ENCODE measurements at regions not wholly inside any gene's neighbourhood (a gene's known extent, or its start where the extent isn't known, plus 50 kb on each side); places are given as distances from the start of the nearest gene placed in this dataset.

- Histone ChIP-seq H3F3A (ENCODE audit: insufficient read depth, low read length, poor library complexity, severe bottlenecking) (no peaks in the 10 kb centered on the region), H2AFZ (ENCODE audit: low read depth, low read length) (no peak overlapping the region)
Measured at GRCh38 chr5:98259595-98259994, 513.9 kb upstream of the RGMB start.

GRCh38 chr5:98263084-98263483 is 510.4 kb upstream of the RGMB start:
- Histone ChIP-seq H3K79me2 (replicated peaks; ENCODE audit: insufficient read depth, low read length) (no peaks in the 10 kb centered on the region), H3K4me2 (ENCODE audit: low read length) (no peak overlapping the region), H3F3A (ENCODE audit: insufficient read depth, low read length, poor library complexity, severe bottlenecking) (no peaks in the 10 kb centered on the region), H2AFZ (ENCODE audit: low read depth, low read length) (no peak overlapping the region), H3K9me2 (ENCODE audit: insufficient read depth, low read length) (no peaks in the 10 kb centered on the region), H4K20me1 (ENCODE audit: insufficient read depth) (no peaks in the 10 kb centered on the region), H3K27ac (ENCODE audit: low read length) (peak overlapping the region; percentile 15), H3K9me3 (ENCODE audit: low read length) (no peaks in the 10 kb centered on the region), H3K36me3 (ENCODE audit: insufficient read depth, low read length) (no peaks in the 10 kb centered on the region), H3K27me3 (ENCODE audit: insufficient read depth, low read depth, low read length) (no peaks in the 10 kb centered on the region), H3K4me3 (ENCODE audit: low read length) (no peak overlapping the region), H3K9ac (ENCODE audit: low read length) (no peak overlapping the region)
- TF ChIP-seq CTCF (IDR thresholded peaks at IDR 0.05; ENCODE audit: poor library complexity, severe bottlenecking) (no peak), REST (IDR thresholded peaks at IDR 0.05; ENCODE audit: borderline replicate concordance) (no peak), EZH2 (IDR thresholded peaks at IDR 0.05; ENCODE audit: borderline replicate concordance, insufficient read depth, low read length, poor library complexity, severe bottlenecking) (no peak), MXI1 (conservative IDR thresholded peaks at IDR 0.05; ENCODE audit: poor library complexity, severe bottlenecking) (no peak), TAF1 (IDR thresholded peaks at IDR 0.05; ENCODE audit: low read depth) (no peak), EP300 (conservative IDR thresholded peaks at IDR 0.05; ENCODE audit: poor library complexity, severe bottlenecking) (peak; percentile 41)

More at GRCh38 chr5:98259595-98259994, 513.9 kb upstream of the RGMB start:
- Histone ChIP-seq H3K4me2 (ENCODE audit: low read length) (no peak overlapping the region), H3K4me3 (ENCODE audit: low read length) (no peak overlapping the region), H3K27ac (ENCODE audit: low read length) (no peak overlapping the region), H3K9me3 (ENCODE audit: low read length) (no peaks in the 10 kb centered on the region), H3K9me2 (ENCODE audit: insufficient read depth, low read length) (no peaks in the 10 kb centered on the region), H3K27me3 (ENCODE audit: insufficient read depth, low read depth, low read length) (no peaks in the 10 kb centered on the region), H3K36me3 (ENCODE audit: insufficient read depth, low read length) (no peaks in the 10 kb centered on the region), H3K9ac (ENCODE audit: low read length) (no peak overlapping the region), H4K20me1 (ENCODE audit: insufficient read depth) (no peaks in the 10 kb centered on the region), H3K79me2 (replicated peaks; ENCODE audit: insufficient read depth, low read length) (no peaks in the 10 kb centered on the region)
- TF ChIP-seq SMC3 (conservative IDR thresholded peaks at IDR 0.05; ENCODE audit: poor library complexity) = no peak
- no peak for TF ChIP-seq MXI1 (conservative IDR thresholded peaks at IDR 0.05; ENCODE audit: poor library complexity, severe bottlenecking)
- TF ChIP-seq POLR2AphosphoS5 (IDR thresholded peaks at IDR 0.05) = no peak
- no peak for TF ChIP-seq REST (IDR thresholded peaks at IDR 0.05; ENCODE audit: borderline replicate concordance)
- TF ChIP-seq RAD21 (conservative IDR thresholded peaks at IDR 0.05) = no peak
- no peak for TF ChIP-seq EP300 (conservative IDR thresholded peaks at IDR 0.05; ENCODE audit: poor library complexity, severe bottlenecking)
- TF ChIP-seq EZH2 (IDR thresholded peaks at IDR 0.05; ENCODE audit: borderline replicate concordance, insufficient read depth, low read length, poor library complexity, severe bottlenecking) = no peak
- no peak for TF ChIP-seq TAF1 (IDR thresholded peaks at IDR 0.05; ENCODE audit: low read depth)
- TF ChIP-seq CTCF (IDR thresholded peaks at IDR 0.05; ENCODE audit: poor library complexity, severe bottlenecking) = no peak
